ENCODE measurements at regions not wholly inside any gene's neighbourhood (a gene's known extent, or its start where the extent isn't known, plus 50 kb on each side); places are given as distances from the start of the nearest gene placed in this dataset.

DNA sequence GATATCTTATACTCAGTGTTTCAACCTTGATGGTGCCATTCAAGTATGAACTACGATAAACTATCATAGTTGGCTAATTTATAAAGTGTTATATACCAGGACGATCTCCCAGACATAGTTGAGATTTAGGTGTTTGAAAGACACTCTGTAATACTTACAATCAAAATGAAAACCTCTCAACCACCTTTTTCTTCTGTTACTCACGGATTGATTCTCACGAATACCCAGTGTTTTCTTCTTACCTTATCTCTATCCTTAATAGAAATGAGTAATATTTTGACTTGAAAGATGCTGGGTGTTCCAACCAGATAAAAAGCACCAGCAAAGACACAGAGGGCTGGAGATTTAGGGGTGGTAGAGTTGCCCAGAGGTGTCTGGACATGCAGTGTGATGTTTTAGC is 169.9 kb downstream of the PTCSC3 start:
- TF ChIP-seq CTCF (IDR thresholded peaks at IDR 0.05; ENCODE audit: low read depth, low read length), result no peak
- no peak for TF ChIP-seq EZH2phosphoT487 (IDR thresholded peaks at IDR 0.05; ENCODE audit: low read depth)

Data from OCI-LY3 (cell line).